Fibroblast of pulmonary artery (primary cell): ENCODE measurements at regions not wholly inside any gene's neighbourhood (a gene's known extent, or its start where the extent isn't known, plus 50 kb on each side); places are given as distances from the start of the nearest gene placed in this dataset.

ENCODE experiments used
- DNase-seq: peaks from one replicate; pipeline ENCODE4 v3.0.0-alpha.2; 2010; ENCODE audit warnings: low read depth
- H3K4me3 ChIP-seq: replicated peaks from 2 replicates; pipeline ENCODE4 v1.5.1; 2011; ENCODE audit warnings: low read depth, mild to moderate bottlenecking, control low read depth, low read length, moderate library complexity
- TF ChIP-seq, protein P1 (sequence below): IDR thresholded peaks from 2 replicates; pipeline ENCODE4 v1.5.1; 2011; ENCODE audit warnings: mild to moderate bottlenecking, control low read depth, low read length, inconsistent platforms; ENCODE audit errors: missing control alignments

- TF ChIP-seq, protein P1, sequence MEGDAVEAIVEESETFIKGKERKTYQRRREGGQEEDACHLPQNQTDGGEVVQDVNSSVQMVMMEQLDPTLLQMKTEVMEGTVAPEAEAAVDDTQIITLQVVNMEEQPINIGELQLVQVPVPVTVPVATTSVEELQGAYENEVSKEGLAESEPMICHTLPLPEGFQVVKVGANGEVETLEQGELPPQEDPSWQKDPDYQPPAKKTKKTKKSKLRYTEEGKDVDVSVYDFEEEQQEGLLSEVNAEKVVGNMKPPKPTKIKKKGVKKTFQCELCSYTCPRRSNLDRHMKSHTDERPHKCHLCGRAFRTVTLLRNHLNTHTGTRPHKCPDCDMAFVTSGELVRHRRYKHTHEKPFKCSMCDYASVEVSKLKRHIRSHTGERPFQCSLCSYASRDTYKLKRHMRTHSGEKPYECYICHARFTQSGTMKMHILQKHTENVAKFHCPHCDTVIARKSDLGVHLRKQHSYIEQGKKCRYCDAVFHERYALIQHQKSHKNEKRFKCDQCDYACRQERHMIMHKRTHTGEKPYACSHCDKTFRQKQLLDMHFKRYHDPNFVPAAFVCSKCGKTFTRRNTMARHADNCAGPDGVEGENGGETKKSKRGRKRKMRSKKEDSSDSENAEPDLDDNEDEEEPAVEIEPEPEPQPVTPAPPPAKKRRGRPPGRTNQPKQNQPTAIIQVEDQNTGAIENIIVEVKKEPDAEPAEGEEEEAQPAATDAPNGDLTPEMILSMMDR: no peak
- DNase-seq: no peak
- H3K4me3 ChIP-seq: no peak overlapping the region
Measured at GRCh38 chr1:200474633-200475032, 64.8 kb upstream of the ZNF281 start.

GRCh38 chr1:200473698-200474371 lies 64.0 kb upstream of the ZNF281 start:
- no peak overlapping the region for H3K4me3 ChIP-seq
- DNase-seq: peak; percentile 23
- TF ChIP-seq, protein P1: no peak

- no peak for DNase-seq
- H3K4me3 ChIP-seq: no peak overlapping the region
- TF ChIP-seq, protein P1: no peak
Measured at GRCh38 chr1:200471739-200472138, 61.9 kb upstream of the ZNF281 start.

GRCh38 chr1:200468264-200469001 lies 58.6 kb upstream of the ZNF281 start:
- no peak overlapping the region for H3K4me3 ChIP-seq
- TF ChIP-seq, protein P1: no peak
- no peak for DNase-seq

DNA sequence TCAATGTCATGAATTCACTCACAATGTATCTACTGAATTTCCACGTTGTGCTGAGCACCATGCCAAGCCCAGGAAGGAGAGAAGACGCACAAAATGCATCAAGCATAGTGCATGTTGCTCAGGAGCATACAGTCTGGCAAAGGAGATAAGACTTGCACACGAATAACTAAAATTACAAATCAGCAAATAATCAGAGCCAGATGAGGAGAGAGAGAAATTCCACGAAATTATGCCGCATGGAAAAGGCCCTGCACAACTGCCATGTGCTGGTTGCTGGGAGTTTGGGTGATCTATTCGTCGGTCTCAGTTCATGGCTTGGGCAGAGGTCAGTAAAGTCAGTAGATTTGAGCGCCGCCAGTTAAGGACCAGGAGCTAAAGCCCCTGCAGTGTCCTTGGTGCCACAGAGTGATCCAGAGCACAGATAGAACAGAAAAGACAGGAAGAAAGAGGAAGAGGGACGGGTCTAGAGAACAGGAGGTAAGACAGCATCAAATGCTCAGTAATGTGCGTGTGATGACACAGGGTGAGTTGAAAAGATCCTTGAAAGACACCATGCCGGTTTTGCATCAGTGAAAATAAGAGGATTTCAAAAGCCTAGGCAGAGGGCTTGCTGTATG lies 55.1 kb upstream of the ZNF281 start:
- TF ChIP-seq, protein P1: no peak
- no peak for DNase-seq

More for the DNA sequence above, 55.1 kb upstream of the ZNF281 start:
- H3K4me3 ChIP-seq: no peak overlapping the region
